Right renal cortex interstitium (tissue), 3 donors: ENCODE measurements at regions not wholly inside any gene's neighbourhood (a gene's known extent, or its start where the extent isn't known, plus 50 kb on each side); places are given as distances from the start of the nearest gene placed in this dataset.
"Not testable (repeated sequence)": the region's sequence is repeated elsewhere in the genome, so short reads cannot be mapped to it uniquely, and the experiment has no call there.

Experiments
- DNase-seq, 3 donors: peaks; one replicate each; pipeline ENCODE4 v3.0.0-alpha.2; 2013; ENCODE audit warnings: low read depth in 3 of 3, low spot score in 2 of 3

GRCh38 chr1:214715126-214715525 is 112.1 kb downstream of the CENPF start:
- no peak for DNase-seq

DNA sequence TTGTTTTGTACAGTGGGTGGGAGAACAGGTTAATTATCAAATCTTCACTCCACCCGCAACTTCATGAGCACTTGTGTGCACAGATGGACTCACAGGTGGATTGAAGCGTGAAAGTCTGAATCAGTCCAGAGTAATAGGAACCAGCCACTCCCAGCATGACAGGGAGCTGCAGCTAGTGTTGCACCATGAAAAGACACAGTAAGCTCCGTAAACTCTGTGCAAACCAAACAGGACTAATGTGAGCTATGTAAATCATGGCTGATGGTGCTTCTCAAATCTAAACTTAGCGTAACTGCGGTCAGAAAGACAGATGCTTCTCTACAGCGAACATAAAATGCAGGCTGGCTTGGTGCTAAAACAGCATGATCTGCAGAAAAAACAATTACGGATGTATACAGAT is 114.4 kb downstream of the CENPF start:
- no peak for DNase-seq

- DNase-seq = no peak
Observed at GRCh38 chr1:214718724-214719123, 115.7 kb downstream of the CENPF start.

DNA sequence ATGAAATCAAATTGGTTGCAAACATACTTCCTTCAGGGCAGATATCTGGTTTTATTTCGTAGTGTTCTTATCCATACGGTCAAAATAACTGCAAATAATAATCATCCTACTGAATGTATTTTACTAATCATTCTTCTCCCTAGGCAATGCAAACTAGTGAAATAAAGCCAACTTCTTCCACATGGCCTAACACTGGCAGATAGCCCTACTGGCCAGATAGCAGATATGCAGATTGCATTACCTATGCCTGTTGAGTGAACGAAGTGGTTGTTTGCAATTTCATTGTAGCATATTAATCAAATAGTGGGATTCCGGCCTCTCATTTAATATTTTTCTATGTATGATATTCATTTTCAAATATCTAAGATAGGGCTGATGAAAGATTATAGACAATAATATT is 116.2 kb downstream of the CENPF start:
- DNase-seq = no peak

GRCh38 chr1:214720561-214720960 is 117.6 kb downstream of the CENPF start:
- no peak for DNase-seq

- DNase-seq = no peak
Observed at GRCh38 chr1:214727274-214727673, 124.3 kb downstream of the CENPF start.

DNA sequence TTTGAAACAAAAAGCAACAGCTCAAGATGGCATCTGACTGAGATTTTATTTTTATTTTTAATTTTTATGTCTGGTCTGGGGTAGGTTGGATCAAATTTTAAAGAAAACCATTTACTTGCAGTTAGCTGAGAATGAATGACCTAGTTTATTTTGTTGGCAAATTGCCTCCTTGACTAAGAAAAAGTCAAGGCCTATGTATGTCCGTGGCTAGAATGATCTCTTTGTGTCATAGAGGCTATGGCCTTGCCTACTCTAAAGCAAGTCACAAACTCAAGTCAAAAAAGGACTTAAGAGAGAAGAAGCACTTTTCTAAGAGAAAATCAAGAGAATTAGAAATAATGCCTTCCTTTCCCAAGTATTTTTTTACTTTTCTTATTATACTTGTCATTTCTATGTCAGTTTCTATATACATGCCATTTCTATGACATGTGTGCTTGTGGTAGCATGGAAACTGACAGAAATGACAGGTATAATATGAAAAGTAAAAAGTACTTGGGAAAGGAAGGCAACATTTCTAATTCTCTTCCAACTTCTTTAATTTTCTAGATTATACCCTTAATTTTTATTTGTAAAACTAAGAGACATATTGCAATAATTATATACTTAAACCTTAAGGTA is 136.7 kb downstream of the CENPF start:
- DNase-seq = no peak

DNA sequence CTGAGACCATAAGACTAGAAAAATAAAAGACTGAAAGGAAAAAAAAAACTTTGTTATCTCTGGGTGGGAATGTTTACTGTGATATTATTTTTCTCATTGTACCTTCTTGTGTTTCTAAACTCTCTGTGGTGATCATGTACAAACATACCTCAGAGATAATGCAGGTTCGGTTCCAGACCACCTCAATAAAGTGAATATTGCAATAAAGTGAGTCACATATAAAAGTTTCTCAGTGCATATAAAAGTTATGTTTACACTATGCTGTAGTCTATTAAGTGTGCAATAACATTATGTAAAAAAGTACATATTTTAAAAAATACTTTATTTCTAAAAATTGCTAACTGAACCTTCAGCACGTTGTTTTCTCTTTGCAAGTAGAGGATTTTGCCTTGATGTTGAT is 137.5 kb downstream of the CENPF start:
- DNase-seq = no peak

- DNase-seq = no peak
Observed at GRCh38 chr1:214747050-214747635, 144.1 kb downstream of the CENPF start.

- DNase-seq = no peak
Observed at GRCh38 chr1:214753236-214753852, 150.3 kb downstream of the CENPF start.

GRCh38 chr1:214761030-214761429 is 158.0 kb downstream of the CENPF start:
- no peak for DNase-seq

GRCh38 chr1:214762902-214763301 is 159.9 kb downstream of the CENPF start:
- no peak for DNase-seq

GRCh38 chr1:214764502-214764901 is 161.5 kb downstream of the CENPF start:
- DNase-seq = no peak

- DNase-seq = no peak
Observed at GRCh38 chr1:214767221-214767620, 164.2 kb downstream of the CENPF start.

DNA sequence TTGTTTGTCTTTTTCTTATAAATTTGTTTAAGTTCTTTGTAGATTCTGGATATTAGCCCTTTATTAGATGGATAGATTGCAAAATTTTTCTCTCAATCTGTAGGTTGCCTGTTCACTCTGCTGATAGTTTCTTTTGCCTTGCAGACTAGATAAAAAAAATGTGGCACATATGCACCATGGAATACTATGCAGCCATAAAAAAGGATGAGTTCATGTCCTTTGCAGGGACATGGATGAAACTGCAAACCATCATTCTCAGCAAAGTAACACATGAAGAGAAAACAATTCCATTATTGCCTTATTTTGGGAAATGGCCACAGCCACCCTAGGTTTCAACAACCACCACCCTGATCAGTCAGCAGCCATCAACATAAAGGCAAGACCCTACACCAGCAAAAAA is 166.7 kb downstream of the CENPF start:
- DNase-seq = not testable (repeated sequence)

DNA sequence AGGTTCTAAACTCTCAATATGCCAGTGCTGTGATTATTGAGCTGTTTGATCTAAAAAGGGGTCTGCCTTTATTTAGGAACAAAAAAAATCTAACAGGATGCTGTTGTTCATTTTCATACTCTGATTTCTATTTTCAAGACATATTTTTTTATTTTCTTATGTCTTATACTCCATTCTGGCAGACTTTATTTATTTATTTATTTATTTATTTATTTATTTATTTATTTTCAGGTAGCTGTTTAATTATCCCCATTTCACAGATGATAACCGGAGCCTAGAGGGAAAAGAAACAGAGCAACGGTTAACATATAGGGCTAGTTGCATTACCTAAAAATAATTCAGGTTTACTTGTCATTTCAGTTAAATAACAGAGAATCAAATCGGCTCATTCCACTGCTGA is 174.4 kb downstream of the CENPF start:
- no peak for DNase-seq

DNA sequence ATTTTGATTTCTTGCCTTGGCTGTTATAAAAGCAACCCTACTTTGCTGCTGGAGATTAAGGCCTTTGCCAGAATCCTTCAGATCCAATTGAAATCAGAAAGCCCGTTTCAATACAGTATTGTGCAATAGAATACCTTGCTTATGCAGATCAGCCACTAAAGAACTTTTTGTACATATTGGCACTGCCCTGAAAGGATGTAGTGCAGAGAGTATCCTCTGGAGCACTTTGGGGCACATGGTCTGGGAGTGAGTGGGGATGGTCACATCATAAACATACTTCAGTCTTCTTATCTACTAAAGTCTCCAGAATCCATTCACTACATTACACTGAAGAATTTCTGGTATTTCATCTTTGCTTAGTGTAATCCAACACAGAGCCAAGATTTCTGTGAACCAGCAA is 189.0 kb downstream of the CENPF start:
- no peak for DNase-seq

DNA sequence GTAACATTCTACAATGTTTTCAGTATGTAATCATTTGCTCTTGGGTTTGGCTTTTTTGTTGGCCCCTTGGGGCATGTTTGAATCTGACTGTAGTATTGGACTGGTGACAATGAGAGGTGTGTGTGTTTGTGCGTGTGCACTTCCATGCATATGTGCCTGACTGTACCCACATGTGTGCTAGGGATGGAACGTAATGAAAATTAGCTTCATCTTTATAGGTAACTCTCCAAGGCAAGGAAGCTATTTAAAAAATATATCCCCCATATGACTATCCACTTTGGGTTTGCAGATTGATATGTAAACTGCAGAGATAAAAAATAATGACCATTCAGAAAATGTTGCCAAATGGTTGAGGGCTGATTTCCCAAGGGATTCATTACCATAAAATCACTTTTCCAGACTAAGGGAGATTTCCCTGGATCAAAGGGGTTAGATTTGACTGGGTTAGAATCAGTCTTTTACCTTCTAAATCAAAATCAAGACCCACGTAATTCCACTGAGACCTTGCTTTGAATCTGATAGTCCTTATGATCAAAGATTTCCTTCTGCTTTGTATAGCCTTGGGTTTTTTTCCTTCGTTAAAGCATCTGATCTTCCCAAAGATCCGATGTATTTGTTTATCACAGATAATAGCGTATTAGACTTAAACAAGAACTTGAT is 189.7 kb downstream of the CENPF start:
- DNase-seq = no peak

GRCh38 chr1:214793708-214794107 is 190.7 kb downstream of the CENPF start:
- no peak for DNase-seq

GRCh38 chr1:214801191-214801590 is 198.2 kb downstream of the CENPF start:
- no peak for DNase-seq

GRCh38 chr1:214808845-214809460 is 206.0 kb downstream of the CENPF start:
- DNase-seq = no peak

DNA sequence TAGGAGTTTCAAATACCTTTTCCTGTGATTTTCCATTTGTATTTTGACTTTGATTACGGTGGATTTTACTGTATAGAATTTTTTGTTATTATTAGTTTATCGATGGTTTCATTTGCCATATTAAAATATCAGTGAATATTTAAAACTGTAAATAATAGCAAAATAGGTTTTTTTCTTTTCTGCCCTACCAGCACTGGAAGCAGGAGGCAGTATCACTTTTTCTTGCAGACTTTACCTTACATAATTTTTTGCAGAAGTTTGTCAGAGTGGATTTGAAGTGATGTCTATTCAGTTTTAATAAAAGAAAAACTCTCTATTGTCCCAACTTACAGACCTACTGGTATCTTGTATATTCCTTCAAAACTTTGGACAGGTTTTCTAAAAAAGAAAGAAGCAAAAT is 213.6 kb downstream of the CENPF start:
- no peak for DNase-seq
